ENCODE measurements at regions not wholly inside any gene's neighbourhood (a gene's known extent, or its start where the extent isn't known, plus 50 kb on each side); places are given as distances from the start of the nearest gene placed in this dataset.

DNA sequence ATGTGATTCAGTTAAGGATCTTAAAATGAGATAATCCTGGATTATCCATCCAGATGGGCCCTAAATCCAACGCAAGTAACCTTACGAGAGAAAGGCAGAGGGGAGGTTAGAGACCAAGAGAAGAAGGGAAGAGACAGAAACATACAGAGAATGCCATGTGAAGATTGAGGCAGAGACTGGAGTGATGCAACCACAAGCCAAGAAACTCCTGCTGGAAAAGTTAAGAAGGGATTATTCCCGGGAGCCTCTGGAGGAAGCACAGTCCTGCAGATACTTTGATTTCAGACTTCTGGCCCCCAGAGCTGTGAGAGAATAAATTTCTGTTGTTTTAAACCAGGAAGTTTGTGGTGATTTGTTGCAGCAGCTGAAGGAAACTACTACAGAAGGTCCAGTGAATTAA lies 992.7 kb downstream of the BCL11A start:
- Histone ChIP-seq H2AFZ (no peak overlapping the region), H3F3A (ENCODE audit: insufficient read depth) (no peaks in the 10 kb centered on the region), H3K4me2 (ENCODE audit: unreplicated experiment) (no peak overlapping the region), H3K27ac (no peak overlapping the region), H4K20me1 (ENCODE audit: insufficient read depth) (no peaks in the 10 kb centered on the region), H3K36me3 (ENCODE audit: low read depth) (no peaks in the 10 kb centered on the region), H3K9ac (no peak overlapping the region), H3K27me3 (replicated peaks; ENCODE audit: insufficient read depth) (no peaks in the 10 kb centered on the region), H3K9me2 (ENCODE audit: insufficient read depth) (no peaks in the 10 kb centered on the region), H3K79me2 (ENCODE audit: insufficient read depth) (no peaks in the 10 kb centered on the region), H3K4me3 (no peak overlapping the region), H3K9me3 (ENCODE audit: low read depth) (no peaks in the 10 kb centered on the region), H3K4me1 (ENCODE audit: insufficient read depth) (no peaks in the 10 kb centered on the region)
- TF ChIP-seq EZH2phosphoT487 (IDR thresholded peaks at IDR 0.05; ENCODE audit: insufficient read depth, low read depth) (no peak), EZH2 (IDR thresholded peaks at IDR 0.05; ENCODE audit: insufficient read depth, poor library complexity, severe bottlenecking) (no peak)
- in situ Hi-C loops (cut with MboI): no loop called here
- no peak for DNase-seq
- WGBS, 2 experiments (ENCODE audit: low coverage in 1 of 2, low lambda C conversion rate in 2 of 2, missing lambda C conversion rate in 2 of 2): 8 to 9% methylated on average over 3 of the region's 3 CpGs

DNA sequence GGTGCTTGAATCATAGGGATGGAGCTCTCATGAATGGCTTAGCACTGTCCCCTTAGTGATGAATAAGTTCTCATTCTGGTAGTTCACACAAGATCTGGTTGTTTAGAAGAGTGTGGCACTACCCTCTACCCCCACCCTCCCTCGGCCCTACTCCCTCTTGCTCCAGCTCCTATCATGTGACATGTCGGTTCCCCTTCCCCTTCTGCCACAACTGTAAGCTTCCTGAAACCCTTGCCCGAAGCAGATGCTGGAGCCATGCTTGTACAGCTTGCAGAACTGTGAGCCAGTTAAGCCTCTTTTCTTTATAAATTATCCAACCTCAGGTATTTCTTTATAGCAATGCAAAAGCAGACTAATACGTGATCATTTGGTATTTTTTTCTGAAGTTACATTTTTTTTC lies 1012.6 kb downstream of the BCL11A start:
- no peaks in the 10 kb centered on the region for H3K36me3 ChIP-seq (ENCODE audit: low read depth)
- no peaks in the 10 kb centered on the region for H3K4me1 ChIP-seq (ENCODE audit: insufficient read depth)
- 10 to 14% methylated on average over 4 of the region's 4 CpGs for WGBS, 2 experiments (ENCODE audit: low coverage in 1 of 2, low lambda C conversion rate in 2 of 2, missing lambda C conversion rate in 2 of 2)
- H3K4me2 ChIP-seq (ENCODE audit: unreplicated experiment): no peak overlapping the region
- H3K79me2 ChIP-seq (ENCODE audit: insufficient read depth): no peaks in the 10 kb centered on the region
- H3K27ac ChIP-seq: no peak overlapping the region
- H4K20me1 ChIP-seq (ENCODE audit: insufficient read depth): no peaks in the 10 kb centered on the region
- H3K9ac ChIP-seq: no peak overlapping the region
- TF ChIP-seq EZH2 (IDR thresholded peaks at IDR 0.05; ENCODE audit: insufficient read depth, poor library complexity, severe bottlenecking) (no peak), EZH2phosphoT487 (IDR thresholded peaks at IDR 0.05; ENCODE audit: insufficient read depth, low read depth) (no peak)
- H3K9me3 ChIP-seq (ENCODE audit: low read depth): no peaks in the 10 kb centered on the region
- 0 out of 2 replicates have a peak, but pooled peaks cover 3% of the 10 kb centered on the region for H3K9me2 ChIP-seq (ENCODE audit: insufficient read depth)
- no peak overlapping the region for H2AFZ ChIP-seq
- H3F3A ChIP-seq (ENCODE audit: insufficient read depth): no peaks in the 10 kb centered on the region
- no peaks in the 10 kb centered on the region for H3K27me3 ChIP-seq (replicated peaks; ENCODE audit: insufficient read depth)
- H3K4me3 ChIP-seq: no peak overlapping the region
- no peak for DNase-seq
- in situ Hi-C loops (cut with MboI): no loop called here

DNA sequence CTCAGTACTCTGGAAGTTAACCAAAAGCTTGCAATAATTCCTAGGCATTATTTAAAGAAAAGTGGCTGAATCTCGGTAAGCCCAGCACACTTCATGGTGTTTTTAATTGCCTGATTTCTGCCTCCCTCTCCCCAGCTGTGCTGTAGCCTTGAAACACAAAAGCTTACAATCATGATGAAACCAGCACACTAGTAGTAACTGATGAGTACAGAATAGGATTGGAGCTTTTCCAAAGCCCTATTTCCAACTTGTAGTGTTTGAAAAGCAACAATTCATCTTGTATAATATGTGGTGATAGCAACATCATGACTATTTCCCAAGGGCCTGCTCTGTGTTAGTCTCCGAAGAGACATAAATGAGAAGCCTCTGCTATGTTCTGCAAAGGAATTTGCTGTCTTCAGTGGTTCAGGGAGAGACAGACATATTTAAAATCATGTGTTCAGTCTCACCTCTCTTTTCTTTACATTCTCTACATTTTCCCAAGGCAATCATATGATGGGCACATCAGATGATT lies 1015.0 kb downstream of the BCL11A start:
- no peak overlapping the region for H3K4me2 ChIP-seq (ENCODE audit: unreplicated experiment)
- no peak overlapping the region for H3K27ac ChIP-seq
- TF ChIP-seq EZH2phosphoT487 (IDR thresholded peaks at IDR 0.05; ENCODE audit: insufficient read depth, low read depth) (no peak), EZH2 (IDR thresholded peaks at IDR 0.05; ENCODE audit: insufficient read depth, poor library complexity, severe bottlenecking) (no peak)
- in situ Hi-C loops (cut with MboI): no loop called here
- H3K4me1 ChIP-seq (ENCODE audit: insufficient read depth): no peaks in the 10 kb centered on the region
- H3F3A ChIP-seq (ENCODE audit: insufficient read depth): no peaks in the 10 kb centered on the region
- H3K9ac ChIP-seq: no peak overlapping the region
- H3K4me3 ChIP-seq: no peak overlapping the region
- no peaks in the 10 kb centered on the region for H3K27me3 ChIP-seq (replicated peaks; ENCODE audit: insufficient read depth)
- no peaks in the 10 kb centered on the region for H3K9me3 ChIP-seq (ENCODE audit: low read depth)
- H3K9me2 ChIP-seq (ENCODE audit: insufficient read depth): 0 out of 2 replicates have a peak, but pooled peaks cover 3% of the 10 kb centered on the region
- no peak for DNase-seq
- WGBS, 2 experiments (ENCODE audit: low coverage in 1 of 2, low lambda C conversion rate in 2 of 2, missing lambda C conversion rate in 2 of 2): 2 to 4% methylated on average over 2 of the region's 2 CpGs
- H2AFZ ChIP-seq: no peak overlapping the region
- H3K36me3 ChIP-seq (ENCODE audit: low read depth): no peaks in the 10 kb centered on the region
- H4K20me1 ChIP-seq (ENCODE audit: insufficient read depth): no peaks in the 10 kb centered on the region
- no peaks in the 10 kb centered on the region for H3K79me2 ChIP-seq (ENCODE audit: insufficient read depth)

DNA sequence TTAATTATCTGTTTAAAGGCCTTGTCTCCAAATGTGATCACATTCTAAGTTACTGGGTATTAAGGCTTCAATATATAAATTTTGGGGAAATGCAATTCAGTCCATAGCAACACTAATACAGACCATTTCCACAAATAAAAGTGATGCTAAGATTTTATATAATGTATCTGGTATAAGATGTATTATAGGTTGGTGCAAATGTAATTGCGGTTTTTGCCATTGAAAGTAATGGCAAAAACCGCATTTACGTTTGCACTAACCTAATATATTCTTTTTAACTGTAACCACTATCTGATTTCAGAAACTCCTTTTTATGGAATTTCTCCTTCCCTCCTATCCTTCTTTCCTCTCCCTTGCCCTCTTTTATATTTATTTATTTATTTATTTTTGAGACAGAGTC lies 1020.6 kb downstream of the BCL11A start:
- DNase-seq: no peak
- Histone ChIP-seq H3K4me3 (no peak overlapping the region), H3K4me1 (ENCODE audit: insufficient read depth) (no peaks in the 10 kb centered on the region), H3K27me3 (replicated peaks; ENCODE audit: insufficient read depth) (no peaks in the 10 kb centered on the region), H3K36me3 (ENCODE audit: low read depth) (no peaks in the 10 kb centered on the region), H4K20me1 (ENCODE audit: insufficient read depth) (no peaks in the 10 kb centered on the region), H2AFZ (no peak overlapping the region), H3K27ac (no peak overlapping the region), H3K9ac (no peak overlapping the region), H3K9me3 (ENCODE audit: low read depth) (no peaks in the 10 kb centered on the region), H3K9me2 (ENCODE audit: insufficient read depth) (0 out of 2 replicates have a peak, but pooled peaks cover 3% of the 10 kb centered on the region), H3K4me2 (ENCODE audit: unreplicated experiment) (no peak overlapping the region), H3K79me2 (ENCODE audit: insufficient read depth) (no peaks in the 10 kb centered on the region), H3F3A (ENCODE audit: insufficient read depth) (no peaks in the 10 kb centered on the region)
- no peak for TF ChIP-seq EZH2phosphoT487 (IDR thresholded peaks at IDR 0.05; ENCODE audit: insufficient read depth, low read depth)
- no peak for TF ChIP-seq EZH2 (IDR thresholded peaks at IDR 0.05; ENCODE audit: insufficient read depth, poor library complexity, severe bottlenecking)
- in situ Hi-C loops (cut with MboI): no loop called here
- 40 to 48% methylated on average over 3 of the region's 3 CpGs for WGBS, 2 experiments (ENCODE audit: low coverage in 1 of 2, low lambda C conversion rate in 2 of 2, missing lambda C conversion rate in 2 of 2)

DNA sequence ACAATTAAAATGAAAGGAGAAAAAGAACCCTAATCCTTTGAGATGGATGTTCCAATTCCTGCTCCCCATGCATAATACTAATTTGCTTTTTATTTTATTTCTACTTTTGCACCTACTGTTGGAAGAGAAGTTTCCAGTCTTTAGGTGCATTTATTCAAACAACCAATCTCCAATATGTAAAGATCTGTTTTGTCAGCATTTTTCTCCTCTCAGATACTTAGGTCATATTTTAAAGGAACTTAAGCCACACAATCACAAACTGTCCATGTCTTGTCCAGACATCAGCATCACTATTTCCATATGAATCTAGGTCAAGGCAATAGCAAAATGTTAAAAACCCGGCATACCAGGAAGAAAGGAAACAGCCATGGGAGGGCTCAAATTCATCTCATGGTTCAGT lies 1023.2 kb downstream of the BCL11A start:
- no peak for DNase-seq
- Histone ChIP-seq H3K27me3 (replicated peaks; ENCODE audit: insufficient read depth) (no peaks in the 10 kb centered on the region), H3K79me2 (ENCODE audit: insufficient read depth) (no peaks in the 10 kb centered on the region), H3K36me3 (ENCODE audit: low read depth) (no peaks in the 10 kb centered on the region), H3K4me1 (ENCODE audit: insufficient read depth) (no peaks in the 10 kb centered on the region), H2AFZ (no peak overlapping the region), H3K9me3 (ENCODE audit: low read depth) (no peaks in the 10 kb centered on the region), H3F3A (ENCODE audit: insufficient read depth) (no peaks in the 10 kb centered on the region), H3K9ac (no peak overlapping the region), H4K20me1 (ENCODE audit: insufficient read depth) (no peaks in the 10 kb centered on the region), H3K4me2 (ENCODE audit: unreplicated experiment) (no peak overlapping the region), H3K27ac (no peak overlapping the region), H3K4me3 (no peak overlapping the region), H3K9me2 (ENCODE audit: insufficient read depth) (no peaks in the 10 kb centered on the region)
- in situ Hi-C loops (cut with MboI): no loop called here
- TF ChIP-seq EZH2 (IDR thresholded peaks at IDR 0.05; ENCODE audit: insufficient read depth, poor library complexity, severe bottlenecking) (no peak), EZH2phosphoT487 (IDR thresholded peaks at IDR 0.05; ENCODE audit: insufficient read depth, low read depth) (no peak)
- WGBS, 2 experiments (ENCODE audit: low coverage in 1 of 2, low lambda C conversion rate in 2 of 2, missing lambda C conversion rate in 2 of 2): 0 to 5% methylated on average over 1 of the region's 1 CpG

All from GM23248 (cell line).